ENCODE measurements at regions not wholly inside any gene's neighbourhood (a gene's known extent, or its start where the extent isn't known, plus 50 kb on each side); places are given as distances from the start of the nearest gene placed in this dataset.

GRCh38 chrX:68895341-68895755 lies 66.5 kb downstream of the EFNB1 start:
- no peak for DNase-seq
- H3K36me3 Mint-ChIP-seq (ENCODE audit: unreplicated experiment): no peaks in the 10 kb centered on the region
- H3K27ac Mint-ChIP-seq (ENCODE audit: unreplicated experiment): no peak overlapping the region

GRCh38 chrX:68894513-68895340 lies 65.9 kb downstream of the EFNB1 start:
- TF ChIP-seq CTCF (IDR thresholded peaks at IDR 0.05; ENCODE audit: partially characterized antibody, unreplicated experiment): no peak
- no peaks in the 10 kb centered on the region for H3K9me3 Mint-ChIP-seq (ENCODE audit: unreplicated experiment)
- no peak for DNase-seq
- peaks cover 3% of the 10 kb centered on the region for H3K27me3 Mint-ChIP-seq (ENCODE audit: unreplicated experiment)
- H3K4me1 Mint-ChIP-seq (ENCODE audit: low read depth, unreplicated experiment): no peaks in the 10 kb centered on the region
- no peak overlapping the region for H3K27ac Mint-ChIP-seq (ENCODE audit: unreplicated experiment)
- no peak overlapping the region for H3K4me3 Mint-ChIP-seq (ENCODE audit: unreplicated experiment)
- no peaks in the 10 kb centered on the region for H3K36me3 Mint-ChIP-seq (ENCODE audit: unreplicated experiment)

More at GRCh38 chrX:68895341-68895755, 66.5 kb downstream of the EFNB1 start:
- Mint-ChIP-seq H3K27me3 (ENCODE audit: unreplicated experiment) (peaks cover 3% of the 10 kb centered on the region), H3K4me3 (ENCODE audit: unreplicated experiment) (no peak overlapping the region), H3K9me3 (ENCODE audit: unreplicated experiment) (no peaks in the 10 kb centered on the region), H3K4me1 (ENCODE audit: low read depth, unreplicated experiment) (no peaks in the 10 kb centered on the region)
- no peak for TF ChIP-seq CTCF (IDR thresholded peaks at IDR 0.05; ENCODE audit: partially characterized antibody, unreplicated experiment)

GRCh38 chrX:68894142-68894512 lies 65.3 kb downstream of the EFNB1 start:
- Mint-ChIP-seq H3K4me3 (ENCODE audit: unreplicated experiment) (no peak overlapping the region), H3K27ac (ENCODE audit: unreplicated experiment) (no peak overlapping the region), H3K27me3 (ENCODE audit: unreplicated experiment) (peaks cover 3% of the 10 kb centered on the region), H3K36me3 (ENCODE audit: unreplicated experiment) (no peaks in the 10 kb centered on the region), H3K9me3 (ENCODE audit: unreplicated experiment) (no peaks in the 10 kb centered on the region), H3K4me1 (ENCODE audit: low read depth, unreplicated experiment) (no peaks in the 10 kb centered on the region)
- no peak for DNase-seq
- no peak for TF ChIP-seq CTCF (IDR thresholded peaks at IDR 0.05; ENCODE audit: partially characterized antibody, unreplicated experiment)

- H3K4me3 Mint-ChIP-seq (ENCODE audit: unreplicated experiment): no peak overlapping the region
- no peaks in the 10 kb centered on the region for H3K4me1 Mint-ChIP-seq (ENCODE audit: low read depth, unreplicated experiment)
- H3K36me3 Mint-ChIP-seq (ENCODE audit: unreplicated experiment): no peaks in the 10 kb centered on the region
- DNase-seq: no peak
- H3K9me3 Mint-ChIP-seq (ENCODE audit: unreplicated experiment): no peaks in the 10 kb centered on the region
- peaks cover 3% of the 10 kb centered on the region for H3K27me3 Mint-ChIP-seq (ENCODE audit: unreplicated experiment)
- no peak overlapping the region for H3K27ac Mint-ChIP-seq (ENCODE audit: unreplicated experiment)
- no peak for TF ChIP-seq CTCF (IDR thresholded peaks at IDR 0.05; ENCODE audit: partially characterized antibody, unreplicated experiment)
Measured at GRCh38 chrX:68892651-68893050, 63.8 kb downstream of the EFNB1 start.

- H3K27ac Mint-ChIP-seq (ENCODE audit: unreplicated experiment): no peak overlapping the region
- H3K9me3 Mint-ChIP-seq (ENCODE audit: unreplicated experiment): no peaks in the 10 kb centered on the region
- H3K27me3 Mint-ChIP-seq (ENCODE audit: unreplicated experiment): peaks cover 3% of the 10 kb centered on the region
- H3K36me3 Mint-ChIP-seq (ENCODE audit: unreplicated experiment): no peaks in the 10 kb centered on the region
- TF ChIP-seq CTCF (IDR thresholded peaks at IDR 0.05; ENCODE audit: partially characterized antibody, unreplicated experiment): no peak
- H3K4me3 Mint-ChIP-seq (ENCODE audit: unreplicated experiment): no peak overlapping the region
- H3K4me1 Mint-ChIP-seq (ENCODE audit: low read depth, unreplicated experiment): no peaks in the 10 kb centered on the region
- no peak for DNase-seq
Measured at GRCh38 chrX:68892134-68892533, 63.3 kb downstream of the EFNB1 start.
